ENCODE measurements at regions not wholly inside any gene's neighbourhood (a gene's known extent, or its start where the extent isn't known, plus 50 kb on each side); places are given as distances from the start of the nearest gene placed in this dataset.

DNA sequence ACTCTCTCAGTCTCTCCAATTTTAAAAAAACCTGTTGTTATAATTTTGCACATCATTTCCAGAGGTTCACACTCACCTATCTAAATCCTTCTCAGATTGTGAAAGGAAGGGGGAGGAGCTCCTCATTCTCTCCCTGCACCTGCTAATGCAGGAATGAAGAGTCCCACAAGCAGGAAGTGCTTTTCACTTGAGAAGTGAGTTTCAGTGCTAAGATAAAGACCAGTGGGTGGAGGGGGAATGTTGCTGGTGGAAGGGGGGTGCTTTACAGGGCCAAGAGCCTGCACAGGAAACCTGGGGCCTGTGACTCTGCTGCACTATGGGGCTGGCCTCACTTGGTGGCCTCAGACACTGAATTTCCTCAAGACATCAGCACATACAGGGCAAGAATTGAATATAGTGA is 176.4 kb downstream of the PTPN20 start:
- no peak for TF ChIP-seq CTBP1 (IDR thresholded peaks at IDR 0.05; ENCODE audit: borderline replicate concordance)
- no peak for TF ChIP-seq FOXA1 (IDR thresholded peaks at IDR 0.05)
- TF ChIP-seq SUZ12 (IDR thresholded peaks at IDR 0.05): no peak
- no peak for TF ChIP-seq L3MBTL2 (conservative IDR thresholded peaks at IDR 0.05)
- TF ChIP-seq TARDBP (IDR thresholded peaks at IDR 0.05): no peak
- TF ChIP-seq BHLHE40 (IDR thresholded peaks at IDR 0.05; ENCODE audit: borderline replicate concordance): no peak
- no peak for TF ChIP-seq PKNOX1 (IDR thresholded peaks at IDR 0.05)
- no peak for TF ChIP-seq ELF4 (IDR thresholded peaks at IDR 0.05)
- TF ChIP-seq FOXK2 (IDR thresholded peaks at IDR 0.05): no peak
- no peak for TF ChIP-seq NFRKB (IDR thresholded peaks at IDR 0.05)
- TF ChIP-seq ARNT (IDR thresholded peaks at IDR 0.05): no peak
- TF ChIP-seq LEF1 (IDR thresholded peaks at IDR 0.05; ENCODE audit: borderline replicate concordance): no peak
- no peak for TF ChIP-seq ZNF384 (IDR thresholded peaks at IDR 0.05)
- no peak for TF ChIP-seq SP1 (IDR thresholded peaks at IDR 0.05)
- no peak for TF ChIP-seq FOXM1 (IDR thresholded peaks at IDR 0.05; ENCODE audit: borderline replicate concordance)
- no peak for TF ChIP-seq HDGF (IDR thresholded peaks at IDR 0.05; ENCODE audit: borderline replicate concordance)
- CTCF ChIA-PET: no interaction called here
- no peak for DNase-seq (ENCODE audit: extremely low spot score)
- POLR2A ChIA-PET: no interaction called here

GRCh38 chr10:47088656-47089354 is 177.6 kb downstream of the PTPN20 start:
- DNase-seq (ENCODE audit: extremely low spot score): no peak
- POLR2A ChIA-PET: no interaction called here
- TF ChIP-seq BHLHE40 (IDR thresholded peaks at IDR 0.05; ENCODE audit: borderline replicate concordance) (no peak), HDGF (IDR thresholded peaks at IDR 0.05; ENCODE audit: borderline replicate concordance) (no peak), ARNT (IDR thresholded peaks at IDR 0.05) (no peak), FOXA1 (IDR thresholded peaks at IDR 0.05) (no peak), ZNF384 (IDR thresholded peaks at IDR 0.05) (no peak), LEF1 (IDR thresholded peaks at IDR 0.05; ENCODE audit: borderline replicate concordance) (no peak), L3MBTL2 (conservative IDR thresholded peaks at IDR 0.05) (no peak), FOXM1 (IDR thresholded peaks at IDR 0.05; ENCODE audit: borderline replicate concordance) (no peak), PKNOX1 (IDR thresholded peaks at IDR 0.05) (no peak), NFRKB (IDR thresholded peaks at IDR 0.05) (no peak), SUZ12 (IDR thresholded peaks at IDR 0.05) (no peak), TARDBP (IDR thresholded peaks at IDR 0.05) (no peak), SP1 (IDR thresholded peaks at IDR 0.05) (no peak), FOXK2 (IDR thresholded peaks at IDR 0.05) (no peak), ELF4 (IDR thresholded peaks at IDR 0.05) (no peak), CTBP1 (IDR thresholded peaks at IDR 0.05; ENCODE audit: borderline replicate concordance) (no peak)
- CTCF ChIA-PET: no interaction called here

GRCh38 chr10:47090042-47090441 is 178.8 kb downstream of the PTPN20 start:
- TF ChIP-seq CTBP1 (IDR thresholded peaks at IDR 0.05; ENCODE audit: borderline replicate concordance): no peak
- no peak for DNase-seq (ENCODE audit: extremely low spot score)
- ChIA-PET POLR2A (no interaction called here), CTCF (interaction anchor here (1.1 kb wide), 1 partner anchor 30 kb away, joined by 3 read pairs; no protein-coding TSS in a partner anchor)

DNA sequence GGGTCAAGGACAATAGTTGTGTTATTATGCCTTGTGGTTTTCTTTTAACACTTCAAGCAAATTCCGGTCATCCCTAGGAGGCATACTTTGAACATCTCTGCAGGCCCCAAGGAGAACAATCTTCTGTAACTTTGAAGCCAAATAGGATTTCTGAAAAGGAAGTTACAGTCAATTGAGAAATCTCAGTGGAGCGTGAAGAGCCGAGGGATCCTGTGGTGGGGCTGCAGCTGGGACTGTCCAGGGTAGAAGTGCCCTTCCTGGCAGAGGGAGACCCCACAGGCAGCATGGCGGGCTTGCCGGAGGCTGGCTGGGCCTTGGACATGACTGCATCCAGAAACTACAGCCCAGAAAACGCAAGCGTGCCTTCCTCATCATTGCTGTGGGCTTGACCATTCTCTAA is 179.7 kb downstream of the PTPN20 start:
- CTCF ChIA-PET: no interaction called here
- DNase-seq (ENCODE audit: extremely low spot score): no peak
- POLR2A ChIA-PET: no interaction called here
- TF ChIP-seq SUZ12 (IDR thresholded peaks at IDR 0.05) (no peak), LEF1 (IDR thresholded peaks at IDR 0.05; ENCODE audit: borderline replicate concordance) (no peak), FOXA1 (IDR thresholded peaks at IDR 0.05) (no peak), BHLHE40 (IDR thresholded peaks at IDR 0.05; ENCODE audit: borderline replicate concordance) (no peak)

- ChIA-PET CTCF (no interaction called here), POLR2A (no interaction called here)
- no peak for DNase-seq (ENCODE audit: extremely low spot score)
- TF ChIP-seq BHLHE40 (IDR thresholded peaks at IDR 0.05; ENCODE audit: borderline replicate concordance) (no peak), TARDBP (IDR thresholded peaks at IDR 0.05) (no peak), FOXA1 (IDR thresholded peaks at IDR 0.05) (no peak), NFRKB (IDR thresholded peaks at IDR 0.05) (no peak), PKNOX1 (IDR thresholded peaks at IDR 0.05) (no peak), L3MBTL2 (conservative IDR thresholded peaks at IDR 0.05) (no peak), SUZ12 (IDR thresholded peaks at IDR 0.05) (no peak), SP1 (IDR thresholded peaks at IDR 0.05) (no peak), LEF1 (IDR thresholded peaks at IDR 0.05; ENCODE audit: borderline replicate concordance) (no peak), FOXK2 (IDR thresholded peaks at IDR 0.05) (no peak), HDGF (IDR thresholded peaks at IDR 0.05; ENCODE audit: borderline replicate concordance) (no peak), CTBP1 (IDR thresholded peaks at IDR 0.05; ENCODE audit: borderline replicate concordance) (no peak), ARNT (IDR thresholded peaks at IDR 0.05) (no peak), ZNF384 (IDR thresholded peaks at IDR 0.05) (no peak), FOXM1 (IDR thresholded peaks at IDR 0.05; ENCODE audit: borderline replicate concordance) (no peak)
These were observed 180.2 kb downstream of the PTPN20 start for GRCh38 chr10:47091421-47091820.

DNA sequence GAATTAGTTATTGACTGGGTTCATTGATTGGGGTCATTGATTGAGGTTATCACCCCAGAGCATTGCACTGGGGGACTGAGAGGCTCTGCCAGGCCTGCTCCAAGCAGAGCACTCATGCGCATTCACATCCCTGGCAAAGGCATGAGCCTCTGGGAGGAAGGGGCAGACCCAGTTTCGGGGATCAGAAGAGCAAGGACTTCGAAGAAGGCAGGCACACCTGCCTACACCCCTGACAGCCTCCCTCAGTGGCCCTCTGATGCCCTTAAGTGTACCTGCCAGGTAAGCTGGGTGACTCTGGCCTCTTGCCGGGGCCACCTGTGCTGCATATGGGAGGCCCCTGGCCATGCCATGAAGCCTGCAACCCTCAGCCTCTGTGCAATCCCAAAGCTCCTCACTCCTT is 181.1 kb downstream of the PTPN20 start:
- POLR2A ChIA-PET: no interaction called here
- TF ChIP-seq LEF1 (IDR thresholded peaks at IDR 0.05; ENCODE audit: borderline replicate concordance) (no peak), ZNF384 (IDR thresholded peaks at IDR 0.05) (no peak), BHLHE40 (IDR thresholded peaks at IDR 0.05; ENCODE audit: borderline replicate concordance) (no peak), PKNOX1 (IDR thresholded peaks at IDR 0.05) (no peak), ARNT (IDR thresholded peaks at IDR 0.05) (no peak), FOXM1 (IDR thresholded peaks at IDR 0.05; ENCODE audit: borderline replicate concordance) (no peak), SP1 (IDR thresholded peaks at IDR 0.05) (no peak), NFRKB (IDR thresholded peaks at IDR 0.05) (no peak), L3MBTL2 (conservative IDR thresholded peaks at IDR 0.05) (no peak), TARDBP (IDR thresholded peaks at IDR 0.05) (no peak), SUZ12 (IDR thresholded peaks at IDR 0.05) (no peak), FOXK2 (IDR thresholded peaks at IDR 0.05) (no peak), CTBP1 (IDR thresholded peaks at IDR 0.05; ENCODE audit: borderline replicate concordance) (no peak), FOXA1 (IDR thresholded peaks at IDR 0.05) (no peak), HDGF (IDR thresholded peaks at IDR 0.05; ENCODE audit: borderline replicate concordance) (no peak), ELF4 (IDR thresholded peaks at IDR 0.05) (no peak)
- DNase-seq (ENCODE audit: extremely low spot score): no peak
- CTCF ChIA-PET: no interaction called here

Measured in HEK293T (cell line).